MM.1S (cell line): ENCODE measurements at regions not wholly inside any gene's neighbourhood (a gene's known extent, or its start where the extent isn't known, plus 50 kb on each side); places are given as distances from the start of the nearest gene placed in this dataset.

Experiments used
- DNase-seq: peaks from one replicate; pipeline ENCODE4 v3.0.0-alpha.2; 2015
- H2AFZ ChIP-seq: fragments of 300-600 bp; sonication (generic); 2 replicates; pipeline ENCODE4 v1.6.0; 2016; ENCODE audit warnings: antibody characterized with exemption, low read length
- H3F3A ChIP-seq: fragments of 300-600 bp; sonication (generic); 2 replicates; pipeline ENCODE4 v1.6.1; 2016; ENCODE audit warnings: mild to moderate bottlenecking, antibody characterized with exemption, low read length, moderate library complexity, mixed read lengths; ENCODE audit not compliant: insufficient read depth
- H3K27ac ChIP-seq: fragments of 300-600 bp; sonication (generic); 2 replicates; pipeline ENCODE4 v1.5.1; 2016; ENCODE audit warnings: mild to moderate bottlenecking, low read length
- H3K27me3 ChIP-seq: fragments of 300-600 bp; sonication (generic); replicated peaks from 2 replicates; pipeline ENCODE4 v1.6.0; 2016; ENCODE audit warnings: low read length; ENCODE audit not compliant: insufficient read depth
- H3K36me3 ChIP-seq: fragments of 300-600 bp; sonication (generic); replicated peaks from 2 replicates; pipeline ENCODE4 v1.6.1; 2016; ENCODE audit warnings: mild to moderate bottlenecking, low read length, mixed read lengths; ENCODE audit not compliant: insufficient read depth
- H3K4me1 ChIP-seq: fragments of 300-600 bp; sonication (generic); 2 replicates; pipeline ENCODE4 v1.6.1; 2016; ENCODE audit warnings: low read length, mixed read lengths
- H3K4me2 ChIP-seq: fragments of 300-600 bp; sonication (generic); 2 replicates; pipeline ENCODE4 v1.6.0; 2016; ENCODE audit warnings: low read depth, low read length
- H3K4me3 ChIP-seq: fragments of 300-600 bp; sonication (generic); 2 replicates; pipeline ENCODE4 v1.5.1; 2016; ENCODE audit warnings: low read length, mixed read lengths
- H3K79me2 ChIP-seq: fragments of 300-600 bp; sonication (generic); 2 replicates; pipeline ENCODE4 v1.6.1; 2016; ENCODE audit warnings: mixed run types, low read length, mixed read lengths
- H3K9ac ChIP-seq: fragments of 300-600 bp; sonication (generic); 2 replicates; pipeline ENCODE4 v1.6.1; 2016; ENCODE audit warnings: low read length, mixed read lengths
- H3K9me2 ChIP-seq: fragments of 300-600 bp; sonication (generic); replicated peaks from 2 replicates; pipeline ENCODE4 v1.6.1; 2016; ENCODE audit warnings: mild to moderate bottlenecking, low read length, mixed read lengths; ENCODE audit not compliant: insufficient read depth
- H3K9me3 ChIP-seq: fragments of 300-600 bp; sonication (generic); replicated peaks from 2 replicates; pipeline ENCODE4 v1.6.1; 2016; ENCODE audit warnings: mild to moderate bottlenecking, low read length, mixed read lengths; ENCODE audit not compliant: insufficient read depth
- H4K20me1 ChIP-seq: fragments of 300-600 bp; sonication (generic); 2 replicates; pipeline ENCODE4 v1.6.1; 2016; ENCODE audit warnings: mild to moderate bottlenecking, low read length, moderate library complexity, mixed read lengths; ENCODE audit not compliant: insufficient read depth
- CTCF ChIP-seq: fragments of 300-600 bp; sonication (generic); IDR thresholded peaks from 2 replicates; pipeline ENCODE4 v1.5.1; 2016; ENCODE audit warnings: antibody characterized with exemption, low read length, mixed read lengths
- EZH2 ChIP-seq: fragments of 300-600 bp; sonication (generic); optimal IDR thresholded peaks from 2 replicates; pipeline ENCODE3; 2017; ENCODE audit warnings: low read depth, mild to moderate bottlenecking, antibody characterized with exemption, low read length, mixed read lengths
- EZH2phosphoT487 ChIP-seq: fragments of 300-600 bp; sonication (generic); IDR thresholded peaks from 2 replicates; pipeline ENCODE4 v1.6.1; 2018; ENCODE audit warnings: antibody characterized with exemption, low read length

- DNase-seq, result no peak
- Histone ChIP-seq H3F3A (no peaks in the 10 kb centered on the region), H3K27ac (no peak overlapping the region), H3K9ac (no peak overlapping the region), H2AFZ (no peak overlapping the region), H3K79me2 (no peaks in the 10 kb centered on the region), H3K4me3 (no peak overlapping the region), H3K36me3 (no peaks in the 10 kb centered on the region), H4K20me1 (no peaks in the 10 kb centered on the region), H3K27me3 (no peaks in the 10 kb centered on the region), H3K4me2 (no peak overlapping the region), H3K9me2 (no peaks in the 10 kb centered on the region), H3K4me1 (no peaks in the 10 kb centered on the region), H3K9me3 (no peaks in the 10 kb centered on the region)
- no peak for TF ChIP-seq EZH2
- TF ChIP-seq EZH2phosphoT487, result no peak
- no peak for TF ChIP-seq CTCF
Measured at GRCh38 chr13:99869830-99870229, 101.7 kb downstream of the ZIC5 start.

- Histone ChIP-seq H2AFZ (no peak overlapping the region), H3K4me3 (no peak overlapping the region), H3K4me1 (no peaks in the 10 kb centered on the region), H3K27ac (no peak overlapping the region), H3F3A (no peaks in the 10 kb centered on the region), H3K9me3 (no peaks in the 10 kb centered on the region), H3K79me2 (no peaks in the 10 kb centered on the region), H3K9me2 (no peaks in the 10 kb centered on the region), H3K36me3 (no peaks in the 10 kb centered on the region), H3K9ac (no peak overlapping the region), H3K4me2 (no peak overlapping the region), H3K27me3 (no peaks in the 10 kb centered on the region), H4K20me1 (no peaks in the 10 kb centered on the region)
- no peak for TF ChIP-seq EZH2
- TF ChIP-seq CTCF, result no peak
- no peak for TF ChIP-seq EZH2phosphoT487
- DNase-seq, result no peak
Measured at GRCh38 chr13:99868767-99869166, 102.8 kb downstream of the ZIC5 start.

GRCh38 chr13:99867535-99868257 is 103.9 kb downstream of the ZIC5 start:
- Histone ChIP-seq H3K79me2 (no peaks in the 10 kb centered on the region), H4K20me1 (no peaks in the 10 kb centered on the region), H3F3A (no peaks in the 10 kb centered on the region), H3K36me3 (no peaks in the 10 kb centered on the region), H3K4me2 (no peak overlapping the region), H3K27me3 (no peaks in the 10 kb centered on the region), H3K4me3 (no peak overlapping the region), H3K27ac (no peak overlapping the region), H3K4me1 (no peaks in the 10 kb centered on the region), H3K9ac (no peak overlapping the region), H2AFZ (no peak overlapping the region), H3K9me2 (no peaks in the 10 kb centered on the region), H3K9me3 (no peaks in the 10 kb centered on the region)
- no peak for DNase-seq
- TF ChIP-seq CTCF (no peak), EZH2 (no peak), EZH2phosphoT487 (no peak)
